ENCODE measurements at regions not wholly inside any gene's neighbourhood (a gene's known extent, or its start where the extent isn't known, plus 50 kb on each side); places are given as distances from the start of the nearest gene placed in this dataset.

- DNase-seq: no peak
Measured at GRCh38 chr22:47380692-47381091, 618.2 kb downstream of the TBC1D22A start.

GRCh38 chr22:47379037-47379436, 616.6 kb downstream of the TBC1D22A start:
- no peak for DNase-seq

GRCh38 chr22:47377926-47378560, 615.6 kb downstream of the TBC1D22A start:
- DNase-seq: no peak

- DNase-seq: no peak
Measured at GRCh38 chr22:47376901-47377505, 614.6 kb downstream of the TBC1D22A start.

- no peak for DNase-seq
Measured at GRCh38 chr22:47376322-47376700, 613.9 kb downstream of the TBC1D22A start.

- DNase-seq: no peak
Measured at GRCh38 chr22:47375621-47376321, 613.3 kb downstream of the TBC1D22A start.

GRCh38 chr22:47374901-47375575, 612.6 kb downstream of the TBC1D22A start:
- no peak for DNase-seq

GRCh38 chr22:47374273-47374771, 611.9 kb downstream of the TBC1D22A start:
- DNase-seq: no peak

GRCh38 chr22:47373648-47374272, 611.3 kb downstream of the TBC1D22A start:
- no peak for DNase-seq

- DNase-seq: no peak
Measured at GRCh38 chr22:47372596-47373385, 610.3 kb downstream of the TBC1D22A start.

GRCh38 chr22:47372111-47372581, 609.7 kb downstream of the TBC1D22A start:
- DNase-seq: no peak

- DNase-seq: no peak
Measured at GRCh38 chr22:47371263-47372090, 609.0 kb downstream of the TBC1D22A start.

- no peak for DNase-seq
Measured at GRCh38 chr22:47370448-47371262, 608.2 kb downstream of the TBC1D22A start.

- DNase-seq: no peak
Measured at GRCh38 chr22:47369431-47370015, 607.1 kb downstream of the TBC1D22A start.

- no peak for DNase-seq
Measured at GRCh38 chr22:47369020-47369419, 606.6 kb downstream of the TBC1D22A start.

- DNase-seq: no peak
Measured at GRCh38 chr22:47367993-47368945, 605.8 kb downstream of the TBC1D22A start.

GRCh38 chr22:47367107-47367690, 604.7 kb downstream of the TBC1D22A start:
- DNase-seq: no peak

Measured in hypothalamus (tissue), 51 donors.